ENCODE measurements at regions not wholly inside any gene's neighbourhood (a gene's known extent, or its start where the extent isn't known, plus 50 kb on each side); places are given as distances from the start of the nearest gene placed in this dataset.

DNA sequence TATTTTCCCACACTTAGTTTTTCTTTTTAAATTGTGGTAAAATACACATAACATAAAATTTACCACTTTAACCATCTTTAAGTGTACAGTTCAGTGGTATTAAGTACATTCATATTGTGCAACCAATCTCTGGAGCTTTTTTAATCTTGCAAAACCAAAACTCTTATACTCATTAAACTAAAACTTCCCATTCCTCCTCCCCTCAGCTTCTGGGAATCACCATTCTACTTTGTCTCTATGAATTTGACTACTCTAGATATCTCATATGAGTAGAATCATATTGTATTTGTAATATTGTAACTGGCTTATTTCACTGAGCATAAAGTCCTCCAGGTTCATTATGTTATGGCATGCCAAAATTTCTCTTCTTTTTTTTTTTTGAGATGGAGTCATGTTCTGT lies 86.4 kb upstream of the JAZF1 start:
- TF ChIP-seq, protein P1, sequence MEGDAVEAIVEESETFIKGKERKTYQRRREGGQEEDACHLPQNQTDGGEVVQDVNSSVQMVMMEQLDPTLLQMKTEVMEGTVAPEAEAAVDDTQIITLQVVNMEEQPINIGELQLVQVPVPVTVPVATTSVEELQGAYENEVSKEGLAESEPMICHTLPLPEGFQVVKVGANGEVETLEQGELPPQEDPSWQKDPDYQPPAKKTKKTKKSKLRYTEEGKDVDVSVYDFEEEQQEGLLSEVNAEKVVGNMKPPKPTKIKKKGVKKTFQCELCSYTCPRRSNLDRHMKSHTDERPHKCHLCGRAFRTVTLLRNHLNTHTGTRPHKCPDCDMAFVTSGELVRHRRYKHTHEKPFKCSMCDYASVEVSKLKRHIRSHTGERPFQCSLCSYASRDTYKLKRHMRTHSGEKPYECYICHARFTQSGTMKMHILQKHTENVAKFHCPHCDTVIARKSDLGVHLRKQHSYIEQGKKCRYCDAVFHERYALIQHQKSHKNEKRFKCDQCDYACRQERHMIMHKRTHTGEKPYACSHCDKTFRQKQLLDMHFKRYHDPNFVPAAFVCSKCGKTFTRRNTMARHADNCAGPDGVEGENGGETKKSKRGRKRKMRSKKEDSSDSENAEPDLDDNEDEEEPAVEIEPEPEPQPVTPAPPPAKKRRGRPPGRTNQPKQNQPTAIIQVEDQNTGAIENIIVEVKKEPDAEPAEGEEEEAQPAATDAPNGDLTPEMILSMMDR (IDR thresholded peaks at IDR 0.05): no peak
- TF ChIP-seq POLR2A (IDR thresholded peaks at IDR 0.05): no peak
